HS-5 (cell line): ENCODE measurements at regions not wholly inside any gene's neighbourhood (a gene's known extent, or its start where the extent isn't known, plus 50 kb on each side); places are given as distances from the start of the nearest gene placed in this dataset.

ENCODE experiments used
- DNase-seq: peaks from one replicate; pipeline ENCODE4 v3.0.0-alpha.2; 2012; ENCODE audit warnings: low read depth

DNA sequence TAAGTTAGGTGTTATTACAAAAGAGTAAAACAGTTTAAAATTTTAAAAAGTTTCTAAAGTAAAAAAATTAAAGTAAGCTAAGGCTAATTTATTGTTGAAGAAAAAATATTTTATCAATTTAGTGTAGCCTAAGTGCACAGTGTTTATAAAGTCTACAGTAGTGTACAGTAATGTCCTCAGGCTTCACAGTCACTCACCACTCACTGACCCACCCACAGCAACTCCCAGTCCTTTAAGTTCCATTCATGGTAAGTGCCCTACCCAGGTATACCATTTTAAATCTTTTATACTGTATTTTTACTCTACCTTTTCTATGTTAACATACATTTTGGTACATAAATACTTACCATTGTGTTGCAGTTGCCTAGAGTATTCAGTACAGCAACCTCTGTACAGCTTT is 120.3 kb upstream of the DKK2 start:
- no peak for DNase-seq

DNA sequence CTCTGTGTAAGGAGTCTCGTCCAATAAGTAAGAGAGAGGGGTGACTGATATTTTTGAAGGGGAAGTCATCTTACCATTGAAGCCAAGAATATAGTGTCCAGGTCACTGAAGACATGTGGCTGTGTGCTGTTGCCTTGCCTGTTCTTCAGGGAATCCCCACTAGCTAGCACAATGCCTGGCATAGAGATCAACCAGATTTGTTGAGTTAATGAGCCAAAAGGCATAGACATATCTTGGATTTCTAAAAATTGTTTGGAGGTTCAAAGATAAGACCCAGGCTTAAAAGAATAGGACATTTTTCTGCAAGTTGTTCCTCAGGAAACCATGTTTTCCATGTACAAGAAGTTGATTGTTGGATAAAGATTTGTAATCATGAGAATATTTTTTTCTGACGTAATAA is 119.3 kb upstream of the DKK2 start:
- DNase-seq = no peak

DNA sequence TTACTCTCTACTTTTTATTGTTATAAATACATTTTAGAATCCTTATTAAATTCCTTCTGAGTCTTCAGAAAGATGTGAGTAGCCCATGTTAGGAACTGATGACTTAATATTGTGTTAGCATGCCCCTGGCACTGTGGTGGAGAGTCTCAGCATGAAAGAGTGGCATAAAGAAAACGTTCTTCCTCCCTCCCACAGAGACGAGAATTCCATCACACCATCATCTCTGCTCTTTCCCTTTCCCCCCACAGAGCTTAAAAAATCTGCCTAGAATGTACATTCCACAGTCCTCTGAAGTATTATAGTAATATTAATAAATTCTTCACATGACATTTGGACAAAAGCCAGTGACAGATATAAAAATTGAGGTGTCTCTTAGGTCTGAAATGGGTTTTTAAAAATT is 117.8 kb upstream of the DKK2 start:
- DNase-seq = no peak

DNA sequence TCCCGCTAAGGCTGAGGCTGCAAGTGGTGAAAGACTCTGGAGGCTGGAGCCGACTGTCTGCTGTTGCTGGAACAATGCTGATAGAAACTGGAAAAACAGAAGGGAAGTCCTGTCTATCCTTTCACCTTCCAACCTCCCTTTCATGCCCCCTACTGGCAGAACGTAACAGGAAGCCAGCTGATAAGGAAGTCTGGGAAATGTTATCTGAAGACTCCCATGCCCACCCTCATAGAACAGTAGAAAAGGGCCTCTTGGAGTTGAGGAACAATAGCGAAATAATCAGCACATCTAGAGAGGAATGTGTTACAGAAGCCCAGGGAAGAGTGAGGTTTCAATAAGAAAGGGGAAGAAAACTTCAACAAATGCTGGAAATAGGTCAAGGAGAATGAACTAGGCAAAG is 117.1 kb upstream of the DKK2 start:
- no peak for DNase-seq

DNA sequence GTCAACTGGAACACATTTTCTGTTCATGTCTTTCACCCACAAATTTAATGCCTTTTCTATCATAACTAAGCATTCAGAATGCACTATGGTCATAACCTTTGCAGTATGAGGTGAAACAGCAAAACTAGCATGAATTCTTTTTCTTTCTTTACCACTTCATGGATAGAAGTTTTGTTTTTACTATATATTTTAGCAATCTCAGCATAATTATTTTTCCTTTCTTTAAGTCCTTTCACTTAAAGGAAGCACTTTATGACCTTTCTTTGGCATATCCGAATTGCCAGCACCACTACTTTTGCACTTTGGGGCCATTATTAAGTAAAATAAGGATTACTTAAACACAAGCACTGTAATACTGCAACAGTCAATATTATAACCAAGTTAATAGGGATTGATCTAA is 115.1 kb upstream of the DKK2 start:
- DNase-seq = no peak

DNA sequence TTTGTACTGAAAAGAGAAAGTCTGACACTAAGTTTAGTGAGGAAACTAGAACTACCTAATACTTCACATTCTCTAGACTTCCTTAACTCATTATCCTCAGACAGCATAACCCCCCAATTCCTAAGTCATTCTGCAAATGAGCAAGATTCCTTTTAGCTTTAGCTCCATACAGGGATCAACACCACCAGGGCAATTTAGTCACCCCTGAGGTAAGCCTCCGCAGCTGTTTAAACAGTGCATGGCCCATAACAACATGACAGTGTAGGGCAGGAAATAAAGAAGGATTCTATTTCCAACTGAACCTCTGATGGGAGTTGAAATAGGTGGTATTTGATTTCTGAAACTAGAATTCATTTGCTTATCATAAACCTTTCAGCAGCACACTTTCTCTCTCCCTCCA is 112.8 kb upstream of the DKK2 start:
- no peak for DNase-seq

DNA sequence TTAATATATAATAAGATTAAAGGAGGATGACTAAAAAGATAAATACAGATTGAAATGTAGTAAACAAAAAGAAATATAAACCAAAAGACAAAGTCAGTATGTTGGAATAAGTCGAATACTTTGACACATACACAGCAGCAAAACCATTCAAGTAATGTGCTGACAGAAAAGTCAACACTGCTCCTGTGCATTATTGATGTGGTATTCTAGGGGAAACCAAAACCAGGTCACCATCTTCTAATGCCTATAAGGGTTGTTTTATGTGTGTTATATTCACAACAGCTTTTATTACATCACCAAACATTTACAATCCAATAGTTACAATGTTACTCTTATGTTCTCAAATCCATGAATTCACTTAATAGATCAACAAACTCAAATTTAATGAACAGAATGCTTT is 111.8 kb upstream of the DKK2 start:
- no peak for DNase-seq

DNA sequence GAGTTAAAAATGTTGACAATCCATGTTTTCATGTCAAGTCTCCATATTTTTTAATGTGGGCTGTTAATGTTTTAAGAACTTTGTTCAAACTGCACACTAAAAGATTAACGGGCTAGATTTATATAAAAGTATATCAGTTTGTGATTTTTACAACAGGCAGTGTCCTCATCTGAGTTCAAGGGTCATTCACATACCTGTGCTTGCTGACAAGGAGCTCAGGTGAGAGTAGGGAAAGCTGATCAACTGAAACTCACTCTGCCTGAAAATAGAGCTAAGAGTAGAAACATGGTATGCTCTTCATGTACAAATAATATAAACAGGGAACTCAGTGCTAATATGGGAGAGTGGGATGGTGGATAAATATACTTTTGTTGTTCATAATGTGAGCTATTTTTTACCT is 102.3 kb upstream of the DKK2 start:
- no peak for DNase-seq

DNA sequence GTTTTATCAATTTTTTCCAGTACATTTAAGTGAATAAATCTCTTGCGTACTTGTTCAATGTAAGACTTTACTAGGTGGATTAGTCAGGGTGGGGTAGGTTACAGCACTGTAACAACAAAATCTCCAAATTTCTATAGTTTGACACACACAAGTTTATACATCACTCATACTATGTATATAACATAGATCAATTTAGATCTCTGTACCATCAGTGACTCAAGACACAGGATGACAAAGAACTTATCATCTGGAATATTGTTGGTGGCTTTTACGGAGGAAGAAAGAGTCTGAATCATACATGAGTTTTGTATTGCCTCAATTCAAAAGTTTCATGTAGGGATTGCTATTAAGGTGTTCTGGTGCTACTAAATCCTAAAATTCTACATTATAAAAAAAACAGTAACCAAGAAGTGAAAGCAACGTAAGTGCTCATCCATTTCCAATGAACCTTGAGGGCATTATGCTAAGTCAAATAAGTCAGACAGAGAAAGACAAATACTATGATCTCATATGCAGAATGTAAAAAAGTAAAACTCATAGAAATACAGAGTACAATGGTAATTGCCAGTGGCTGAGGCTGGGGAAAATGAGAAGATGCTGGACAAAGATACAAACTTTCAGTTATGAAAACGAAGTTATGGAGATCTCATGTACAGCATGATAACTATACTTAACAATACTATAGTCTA is 98.0 kb upstream of the DKK2 start:
- no peak for DNase-seq

DNA sequence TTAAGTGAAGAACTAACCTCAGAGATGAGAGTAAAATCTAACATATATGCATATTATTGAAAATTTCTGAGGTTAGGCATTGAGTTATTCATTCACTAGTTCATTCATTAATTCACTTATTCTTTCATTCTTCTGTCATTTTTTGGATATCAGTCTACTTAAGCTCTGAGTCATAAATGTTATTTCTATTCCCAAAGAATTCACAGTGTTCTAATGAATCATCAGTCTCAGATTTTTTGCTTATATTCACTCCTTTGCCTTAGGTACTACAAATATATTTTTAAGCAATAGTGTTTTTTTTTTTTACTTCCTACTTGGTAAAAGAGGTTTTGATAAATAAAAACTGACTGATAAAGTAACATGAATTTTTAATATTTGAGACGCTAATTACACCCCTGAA is 95.2 kb upstream of the DKK2 start:
- peak; percentile 4 for DNase-seq

DNA sequence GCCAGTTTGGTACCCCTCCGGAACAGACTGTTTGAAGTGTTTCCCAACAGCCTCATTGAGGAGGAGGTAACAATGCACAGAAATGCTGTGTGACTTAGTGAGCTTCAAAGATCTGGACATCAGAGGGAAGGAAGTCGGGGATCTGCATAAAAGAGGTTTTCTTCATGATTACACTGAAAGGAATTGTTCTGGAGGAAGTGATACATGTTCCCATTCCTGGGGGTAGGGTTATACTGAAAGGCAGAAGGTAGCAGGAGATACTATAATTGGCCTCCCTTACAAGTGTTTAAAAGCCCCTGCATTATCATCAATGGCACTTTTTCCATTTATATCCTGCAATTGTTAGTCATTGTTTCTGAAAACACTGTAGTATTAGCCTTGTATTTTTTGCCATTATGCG is 94.0 kb upstream of the DKK2 start:
- DNase-seq = no peak

DNA sequence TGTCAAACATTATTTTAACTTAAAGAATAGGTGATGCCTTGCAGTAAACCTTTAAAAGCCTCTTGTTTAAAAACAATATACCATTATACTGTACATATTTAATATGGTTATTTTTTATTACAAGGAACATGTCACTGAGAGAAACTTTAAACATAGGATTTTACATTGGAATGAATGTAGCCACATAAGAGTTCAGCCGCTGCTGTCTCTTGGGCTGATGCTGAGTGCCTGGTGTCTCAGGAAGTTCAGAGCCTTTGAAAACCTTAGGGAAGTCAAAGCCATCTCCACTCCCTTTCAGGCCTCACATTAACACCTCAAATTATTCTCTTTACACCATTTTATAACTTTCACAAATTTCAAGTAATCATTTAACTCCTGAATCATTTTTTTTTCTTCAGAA is 93.5 kb upstream of the DKK2 start:
- DNase-seq = no peak

DNA sequence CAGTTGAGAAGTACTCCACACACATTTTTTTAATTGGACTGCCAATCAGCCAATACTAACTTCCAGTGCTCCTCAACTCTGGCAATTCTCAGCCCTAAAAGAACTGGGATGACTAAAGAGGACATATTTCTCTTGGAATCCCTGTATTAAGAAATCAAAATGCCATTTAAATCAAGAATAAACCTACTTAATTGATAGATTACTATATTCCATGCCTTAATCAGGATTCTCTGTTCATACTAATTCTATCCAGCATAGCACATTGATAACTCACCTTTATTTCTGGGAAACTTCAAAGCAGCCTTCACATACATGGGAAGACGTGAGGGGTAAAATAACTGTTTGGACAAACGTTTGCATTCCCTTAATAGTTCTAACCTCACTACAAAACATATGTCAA is 93.0 kb upstream of the DKK2 start:
- no peak for DNase-seq

DNA sequence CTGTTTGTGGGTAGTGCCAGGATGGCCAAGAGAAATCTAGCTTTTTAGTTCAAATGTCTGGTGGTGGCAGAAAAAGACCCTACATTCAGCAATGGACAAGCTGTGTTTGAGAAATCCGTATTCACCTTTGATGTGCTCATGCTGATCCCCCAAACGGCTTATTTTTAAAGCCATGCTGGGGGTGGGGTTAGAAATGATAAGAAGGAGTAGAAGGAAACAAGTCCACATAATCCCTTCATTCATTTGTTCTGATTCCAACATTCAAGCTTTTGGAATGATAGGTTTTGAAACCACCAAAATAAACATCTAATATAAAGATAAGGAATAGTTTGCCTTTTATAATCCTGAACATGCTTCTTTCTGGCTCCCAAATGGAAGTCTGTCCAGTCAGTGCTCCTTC is 92.0 kb upstream of the DKK2 start:
- no peak for DNase-seq

DNA sequence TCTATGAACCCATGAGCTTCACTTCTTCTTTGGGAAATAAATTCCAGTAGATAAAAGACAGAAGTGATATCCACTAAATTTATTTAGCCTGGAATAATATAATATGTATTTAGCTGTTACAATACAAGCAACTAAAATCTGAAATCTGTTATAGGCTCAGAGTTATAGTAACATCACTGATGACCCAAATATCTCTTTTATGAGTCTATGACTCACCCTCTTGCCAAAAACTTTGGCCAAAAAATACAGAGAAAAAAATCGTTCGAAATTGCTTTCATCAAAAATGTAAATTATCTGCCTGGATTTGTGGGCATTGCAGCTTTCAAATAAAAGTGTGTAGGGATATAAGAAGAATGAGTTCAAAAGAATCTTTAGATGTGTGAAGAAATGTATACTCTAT is 89.4 kb upstream of the DKK2 start:
- DNase-seq = peak; percentile 3

DNA sequence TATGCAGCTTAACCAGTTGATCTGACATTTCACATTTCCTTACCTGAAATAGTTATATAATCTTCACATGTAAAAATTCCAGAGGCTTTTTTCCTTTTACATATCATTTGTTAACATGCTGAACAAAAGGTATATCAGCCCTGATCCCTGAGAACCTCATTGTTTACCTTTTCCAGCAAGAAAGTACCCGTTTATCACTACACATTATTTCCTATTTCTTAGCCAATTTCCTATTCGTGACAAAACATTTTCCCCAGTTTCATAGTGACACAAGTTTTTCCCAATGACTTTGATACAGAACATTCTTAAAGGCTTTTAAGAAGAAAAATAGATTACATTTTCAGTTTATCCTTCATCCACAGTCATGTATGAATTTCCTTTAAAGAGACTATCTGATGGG is 86.6 kb upstream of the DKK2 start:
- no peak for DNase-seq

DNA sequence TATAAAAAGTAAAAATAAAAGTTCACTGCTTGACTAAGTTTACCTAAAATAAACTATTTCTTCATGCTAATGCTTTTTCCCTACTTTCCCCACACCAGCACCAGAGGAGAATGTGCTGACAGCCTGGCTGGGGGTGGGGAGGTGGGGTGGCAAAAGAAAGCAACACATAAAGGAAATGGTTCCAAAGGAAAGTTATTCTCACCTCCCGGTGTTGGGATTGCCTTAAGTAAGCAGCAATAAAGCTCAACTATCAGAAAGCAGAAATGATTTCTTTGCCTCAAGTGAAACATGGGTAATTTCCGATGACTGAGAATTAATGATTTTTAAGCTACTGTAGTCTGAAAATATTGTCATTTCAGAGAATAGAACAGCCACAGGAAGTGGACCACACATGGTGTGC is 84.5 kb upstream of the DKK2 start:
- no peak for DNase-seq

DNA sequence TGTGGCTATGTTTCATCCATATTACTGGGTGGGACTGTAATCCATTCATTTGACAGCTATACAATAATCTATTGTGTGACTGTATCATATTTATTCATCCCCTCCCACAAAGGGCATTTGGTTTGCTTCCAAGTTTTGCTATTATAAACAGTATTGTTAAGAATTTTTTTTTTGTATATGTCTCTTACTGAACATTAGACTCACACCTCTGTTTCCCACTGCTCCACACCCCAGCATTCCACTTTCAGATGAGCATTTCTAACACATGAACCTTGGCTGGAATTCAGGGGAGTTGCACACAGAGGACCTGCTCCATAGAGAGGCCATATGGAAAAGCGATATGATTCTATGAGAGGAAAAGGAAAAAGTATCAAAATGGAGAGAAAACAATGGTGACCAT is 81.6 kb upstream of the DKK2 start:
- DNase-seq = no peak

DNA sequence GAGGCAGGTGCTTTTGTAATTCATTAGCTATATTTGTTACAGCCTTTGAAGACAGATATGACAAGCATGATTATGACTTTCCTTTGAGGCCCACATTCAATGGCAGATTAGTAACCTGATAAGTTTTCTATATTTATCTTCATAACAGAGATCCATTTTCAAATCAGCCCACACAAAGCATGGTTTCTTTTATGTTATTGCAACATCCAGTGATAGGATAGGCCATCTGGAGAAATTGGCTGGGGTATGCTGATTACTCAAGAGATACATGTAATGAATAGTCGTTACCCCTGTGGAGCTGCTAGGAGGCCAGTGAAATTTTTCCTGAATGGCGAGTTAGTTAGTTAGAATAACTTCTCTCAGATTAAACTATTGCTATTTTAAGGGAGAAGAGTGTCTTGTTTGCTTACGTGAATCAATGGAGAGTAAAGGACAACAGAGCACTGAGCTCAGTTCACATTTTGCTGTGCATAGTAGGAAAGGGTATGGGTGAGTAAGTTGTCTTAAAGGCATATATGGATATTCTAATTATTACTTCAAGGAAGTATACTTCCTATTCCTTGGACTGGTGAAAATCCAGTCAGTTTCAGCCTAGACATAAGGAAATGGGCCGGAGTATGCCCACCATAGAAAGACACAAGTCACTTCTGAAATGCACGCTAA is 79.2 kb upstream of the DKK2 start:
- DNase-seq = no peak

DNA sequence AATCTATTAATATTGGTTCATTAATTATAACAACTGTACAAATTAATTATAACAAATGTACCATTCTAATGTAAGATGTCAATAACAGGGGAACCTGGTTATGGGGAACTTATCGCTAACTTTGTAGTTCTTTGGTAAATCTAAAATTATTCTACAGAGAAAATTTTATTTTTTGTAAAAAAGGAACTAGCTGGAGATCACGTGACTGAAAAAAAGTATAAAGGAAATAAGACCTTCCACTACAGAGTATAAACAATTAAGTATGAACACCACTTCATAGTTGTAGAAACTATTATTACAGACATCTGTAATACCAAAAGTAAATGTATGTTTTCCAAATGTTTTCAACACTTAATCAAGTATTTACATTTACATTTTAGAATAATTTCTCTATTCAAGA is 77.9 kb upstream of the DKK2 start:
- no peak for DNase-seq

DNA sequence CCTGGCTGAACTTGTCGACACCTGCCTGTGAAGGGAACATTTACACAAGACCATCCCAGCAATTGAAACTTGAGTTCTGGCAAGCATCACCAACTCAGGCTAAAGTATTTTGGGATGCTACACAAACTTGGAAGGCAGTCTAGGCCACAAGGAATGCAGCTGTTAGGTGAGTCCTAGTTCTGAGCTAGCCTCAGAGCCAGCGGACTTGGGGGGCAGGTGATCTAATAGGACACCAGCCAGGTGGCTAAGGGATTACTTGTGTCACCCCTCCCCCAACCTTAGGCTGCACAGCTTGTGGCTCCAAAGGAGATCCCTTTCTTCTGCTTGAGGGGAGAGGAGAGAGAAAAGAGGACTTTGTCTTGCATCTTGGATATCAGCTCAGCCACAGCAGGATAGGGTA is 62.3 kb upstream of the DKK2 start:
- no peak for DNase-seq

DNA sequence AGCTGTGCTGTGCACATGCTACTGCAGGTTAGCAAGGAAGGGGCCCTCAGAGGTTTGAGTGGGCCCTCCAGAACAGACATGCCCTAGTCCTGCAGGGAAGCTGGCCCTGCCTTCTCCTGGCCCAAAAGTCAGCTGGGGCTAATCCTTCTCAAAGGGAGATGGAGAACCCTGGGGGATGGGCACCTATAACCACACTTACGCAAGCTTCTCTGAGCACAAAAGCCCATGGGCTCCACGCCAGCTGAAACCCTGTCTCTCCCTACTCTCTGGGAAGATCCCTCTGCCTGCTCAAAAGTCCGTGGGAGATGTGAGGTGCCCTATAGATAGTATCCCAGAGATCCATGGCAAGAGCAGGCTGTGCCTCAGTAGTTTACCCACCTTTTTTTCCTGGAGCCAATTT is 58.9 kb upstream of the DKK2 start:
- DNase-seq = no peak

DNA sequence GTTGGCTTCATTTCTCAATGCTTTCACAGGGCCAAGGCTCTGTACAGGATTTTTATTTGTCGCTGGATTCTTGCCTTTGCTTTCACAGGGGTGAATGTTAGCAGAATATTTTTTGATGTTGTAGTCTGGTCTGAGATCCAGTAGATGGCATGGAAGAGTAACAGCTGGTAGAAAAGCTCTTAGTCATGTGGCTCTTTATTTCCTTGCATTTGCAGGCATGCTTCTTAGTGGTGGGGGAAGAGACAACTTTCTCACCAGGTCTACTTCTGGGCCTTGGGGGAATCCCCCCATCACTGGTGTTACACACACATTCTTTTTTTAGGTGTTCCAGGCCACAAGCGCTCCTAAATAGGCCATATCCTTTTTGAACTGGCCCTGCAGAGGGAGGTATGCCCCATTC is 58.2 kb upstream of the DKK2 start:
- DNase-seq = peak; percentile 14
